Keratinocyte (primary cell): ENCODE measurements at regions not wholly inside any gene's neighbourhood (a gene's known extent, or its start where the extent isn't known, plus 50 kb on each side); places are given as distances from the start of the nearest gene placed in this dataset.

ENCODE experiments used
- DNase-seq: peaks from one replicate; pipeline ENCODE4 v3.0.0-alpha.2; 2011; ENCODE audit warnings: low read depth, missing footprints, low spot score
- FAIRE-seq: peaks from 2 replicates; lab custom pipeline; 2011; peaks lifted over from hg19 to GRCh38; lab: Jason Lieb, UNC
- H2AFZ ChIP-seq: 2 replicates; pipeline ENCODE4 v1.6.0; 2012; ENCODE audit warnings: low read length, control low read depth, inconsistent platforms; ENCODE audit not compliant: control insufficient read depth
- H3K27ac ChIP-seq: 2 replicates; pipeline ENCODE4 v1.5.1; 2011; ENCODE audit warnings: low read length; ENCODE audit not compliant: control insufficient read depth, insufficient read depth
- H3K27me3 ChIP-seq: 3 replicates; pipeline ENCODE4 v1.6.0; 2011; ENCODE audit warnings: low read length; ENCODE audit not compliant: control insufficient read depth, insufficient read depth; ENCODE audit errors: extremely low read depth
- H3K36me3 ChIP-seq, 2 experiments: 2 replicates in 1 of 2; 3 replicates in 1 of 2; pipeline ENCODE4 v1.5.1; 2011; ENCODE audit warnings: low read length in 2 of 2, mild to moderate bottlenecking in 1 of 2; ENCODE audit not compliant: control insufficient read depth in 2 of 2, insufficient read depth in 2 of 2; ENCODE audit errors: extremely low read depth in 1 of 2
- H3K4me1 ChIP-seq: 3 replicates; pipeline ENCODE4 v1.5.1; 2011; ENCODE audit warnings: low read length; ENCODE audit not compliant: control insufficient read depth, insufficient read depth; ENCODE audit errors: extremely low read depth
- H3K4me2 ChIP-seq: 3 replicates; pipeline ENCODE4 v1.6.0; 2011; ENCODE audit warnings: low read depth, low read length; ENCODE audit not compliant: control insufficient read depth, insufficient read depth; ENCODE audit errors: extremely low read depth
- H3K4me3 ChIP-seq, 3 experiments: fragments of 200-600 bp in 1 of 3; sonication (generic) in 1 of 3; 2 replicates in 2 of 3; 3 replicates in 1 of 3; pipeline ENCODE4 v1.5.1; 2011 to 2016; ENCODE audit warnings: low read length in 3 of 3, mild to moderate bottlenecking in 3 of 3, control low read depth in 2 of 3, inconsistent platforms in 1 of 3, low read depth in 1 of 3, mixed read lengths in 1 of 3, mixed run types in 1 of 3, moderate library complexity in 1 of 3; ENCODE audit not compliant: control insufficient read depth in 2 of 3, insufficient read depth in 2 of 3; ENCODE audit errors: extremely low read depth in 1 of 3
- H3K79me2 ChIP-seq: 2 replicates; pipeline ENCODE4 v1.6.0; 2012; ENCODE audit warnings: low read length; ENCODE audit not compliant: control insufficient read depth, insufficient read depth
- H3K9ac ChIP-seq: 3 replicates; pipeline ENCODE4 v1.6.0; 2011; ENCODE audit warnings: low read length; ENCODE audit not compliant: control insufficient read depth, insufficient read depth; ENCODE audit errors: extremely low read depth
- H3K9me1 ChIP-seq: 3 replicates; pipeline ENCODE4 v1.6.0; 2011; ENCODE audit warnings: low read length; ENCODE audit not compliant: control insufficient read depth, insufficient read depth; ENCODE audit errors: extremely low read depth
- H3K9me3 ChIP-seq: 2 replicates; pipeline ENCODE4 v1.5.1; 2012; ENCODE audit warnings: low read depth, low read length; ENCODE audit not compliant: control insufficient read depth
- H4K20me1 ChIP-seq: 3 replicates; pipeline ENCODE4 v1.6.0; 2011; ENCODE audit warnings: low read length; ENCODE audit not compliant: control insufficient read depth, insufficient read depth; ENCODE audit errors: extremely low read depth
- EZH2 ChIP-seq: IDR thresholded peaks from one replicate; pipeline ENCODE4 v1.6.1; 2012; ENCODE audit warnings: inconsistent platforms, mild to moderate bottlenecking, low read length, moderate library complexity
- dilution Hi-C: fragments of 300-500 bp; cut with MboI; formaldehyde crosslinking; loops from one replicate; pipeline ENCODE4 v1.7.0; 2020; ENCODE audit warnings: low sequenced_read_pairs; ENCODE audit not compliant: extremely low pct_ligation_motif_present
- TF ChIP-seq, protein P1 (sequence below), 3 experiments: IDR thresholded peaks in 1 of 3; conservative IDR thresholded peaks in 1 of 3; optimal IDR thresholded peaks in 1 of 3; 2 replicates in 2 of 3; 3 replicates in 1 of 3; pipeline versions ENCODE3 to v1.5.1; 2011; ENCODE audit warnings: low read length in 3 of 3, mild to moderate bottlenecking in 3 of 3, moderate library complexity in 2 of 3, control low read depth in 1 of 3, inconsistent platforms in 1 of 3; ENCODE audit not compliant: insufficient read depth in 2 of 3; ENCODE audit errors: extremely low read depth in 1 of 3

DNA sequence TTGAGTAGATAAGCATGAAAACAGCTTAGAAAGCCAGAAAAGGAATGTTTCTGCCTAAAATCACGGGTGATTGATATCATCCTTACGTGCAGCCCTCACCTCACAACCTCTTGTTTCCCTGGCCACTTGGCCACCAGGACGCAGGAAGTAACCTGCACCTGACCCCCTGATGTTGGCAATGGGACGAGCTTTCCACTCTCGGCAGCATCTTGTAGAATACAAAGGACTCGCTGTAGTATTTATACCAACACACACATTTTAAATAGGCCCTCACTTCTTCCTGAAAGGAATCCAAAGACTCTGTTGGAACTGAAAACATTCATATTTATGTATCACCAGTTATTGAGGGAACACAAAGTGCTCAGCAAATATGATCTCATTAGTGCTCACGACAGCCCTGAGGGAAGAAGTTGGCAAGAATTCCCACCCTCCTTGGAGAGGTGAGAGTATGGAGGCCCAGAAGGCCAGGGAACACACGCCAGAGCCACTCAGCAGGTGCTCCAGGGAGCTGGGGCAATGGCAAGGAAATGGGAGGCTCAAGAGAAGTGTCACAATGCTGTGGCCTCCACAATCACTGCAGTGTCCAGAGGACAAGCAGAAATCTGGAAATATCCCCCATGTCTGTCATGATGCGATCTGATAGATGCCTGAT, 103.3 kb upstream of the KIT start:
- Histone ChIP-seq H3K27me3 (no peaks in the 10 kb centered on the region), H4K20me1 (no peaks in the 10 kb centered on the region), H3K4me1 (peaks cover 7% of the 10 kb centered on the region), H3K27ac (no peak overlapping the region), H2AFZ (no peak overlapping the region), H3K9me1 (no peaks in the 10 kb centered on the region), H3K4me3 (no peak overlapping the region), H3K9ac (no peak overlapping the region), H3K79me2 (no peaks in the 10 kb centered on the region), H3K9me3 (no peaks in the 10 kb centered on the region), H3K36me3 (no peaks in the 10 kb centered on the region), H3K4me2 (no peak overlapping the region)
- dilution Hi-C loops = no loop called here
- no peak for FAIRE-seq
- peak; percentile 21 for DNase-seq
- TF ChIP-seq, protein P1, sequence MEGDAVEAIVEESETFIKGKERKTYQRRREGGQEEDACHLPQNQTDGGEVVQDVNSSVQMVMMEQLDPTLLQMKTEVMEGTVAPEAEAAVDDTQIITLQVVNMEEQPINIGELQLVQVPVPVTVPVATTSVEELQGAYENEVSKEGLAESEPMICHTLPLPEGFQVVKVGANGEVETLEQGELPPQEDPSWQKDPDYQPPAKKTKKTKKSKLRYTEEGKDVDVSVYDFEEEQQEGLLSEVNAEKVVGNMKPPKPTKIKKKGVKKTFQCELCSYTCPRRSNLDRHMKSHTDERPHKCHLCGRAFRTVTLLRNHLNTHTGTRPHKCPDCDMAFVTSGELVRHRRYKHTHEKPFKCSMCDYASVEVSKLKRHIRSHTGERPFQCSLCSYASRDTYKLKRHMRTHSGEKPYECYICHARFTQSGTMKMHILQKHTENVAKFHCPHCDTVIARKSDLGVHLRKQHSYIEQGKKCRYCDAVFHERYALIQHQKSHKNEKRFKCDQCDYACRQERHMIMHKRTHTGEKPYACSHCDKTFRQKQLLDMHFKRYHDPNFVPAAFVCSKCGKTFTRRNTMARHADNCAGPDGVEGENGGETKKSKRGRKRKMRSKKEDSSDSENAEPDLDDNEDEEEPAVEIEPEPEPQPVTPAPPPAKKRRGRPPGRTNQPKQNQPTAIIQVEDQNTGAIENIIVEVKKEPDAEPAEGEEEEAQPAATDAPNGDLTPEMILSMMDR (optimal IDR thresholded peaks at IDR 0.05 in 1 of 3, IDR thresholded peaks at IDR 0.05 in 1 of 3, conservative IDR thresholded peaks at IDR 0.05 in 1 of 3; ENCODE audit: extremely low read depth in 1 of 3, insufficient read depth in 2 of 3, low read length in 3 of 3) = no peak
- no peak for TF ChIP-seq EZH2

DNA sequence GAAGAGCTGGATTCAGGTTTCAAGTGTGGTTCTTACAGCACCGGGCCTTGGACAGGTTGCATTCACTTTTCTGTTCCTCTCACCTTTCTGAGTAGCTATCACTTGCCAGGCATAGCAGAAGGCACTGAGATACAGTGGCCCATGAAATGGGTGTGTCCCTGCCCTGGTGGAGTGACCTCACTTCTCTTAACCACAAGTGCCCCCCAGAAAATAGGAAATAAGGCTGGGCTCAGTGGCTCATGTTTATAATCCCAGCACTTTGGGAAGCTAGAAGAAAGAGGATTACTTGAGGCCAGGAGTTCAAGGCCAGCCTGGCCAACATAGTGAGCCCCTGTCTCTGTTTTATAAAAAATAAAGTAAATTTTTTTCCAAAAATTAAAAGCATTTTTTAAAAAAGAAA, 101.7 kb upstream of the KIT start:
- Histone ChIP-seq H3K36me3 (no peaks in the 10 kb centered on the region), H3K9me3 (no peaks in the 10 kb centered on the region), H4K20me1 (no peaks in the 10 kb centered on the region), H3K9me1 (no peaks in the 10 kb centered on the region), H3K4me1 (peaks cover 7% of the 10 kb centered on the region), H2AFZ (no peak overlapping the region), H3K79me2 (no peaks in the 10 kb centered on the region), H3K4me3 (no peak overlapping the region), H3K27ac (no peak overlapping the region), H3K9ac (no peak overlapping the region), H3K27me3 (no peaks in the 10 kb centered on the region), H3K4me2 (no peak overlapping the region)
- FAIRE-seq (no peak), DNase-seq (no peak)
- no peak for TF ChIP-seq EZH2
- TF ChIP-seq, protein P1 (optimal IDR thresholded peaks at IDR 0.05 in 1 of 3, IDR thresholded peaks at IDR 0.05 in 1 of 3, conservative IDR thresholded peaks at IDR 0.05 in 1 of 3; ENCODE audit: extremely low read depth in 1 of 3, insufficient read depth in 2 of 3, low read length in 3 of 3) = no peak
- dilution Hi-C loops = no loop called here
